ENCODE measurements at regions not wholly inside any gene's neighbourhood (a gene's known extent, or its start where the extent isn't known, plus 50 kb on each side); places are given as distances from the start of the nearest gene placed in this dataset.

- no peak overlapping the region for H2BK120ac ChIP-seq (replicated peaks; ENCODE audit: low read depth, low read length)
- H4K91ac ChIP-seq (replicated peaks; ENCODE audit: insufficient read length, low read length) = no peak overlapping the region
- no peak overlapping the region for H3K23ac ChIP-seq (ENCODE audit: insufficient read length)
- H3K79me2 ChIP-seq (ENCODE audit: control insufficient read depth in 1 of 2, insufficient read depth in 2 of 2, low read length in 2 of 2) = no peaks in the 10 kb centered on the region
- H3K4me1 ChIP-seq (replicated peaks in 1 of 4; ENCODE audit: control insufficient read depth in 3 of 4, insufficient read depth in 4 of 4, low read length in 3 of 4) = no peaks in the 10 kb centered on the region
- no peak overlapping the region for H2BK15ac ChIP-seq (ENCODE audit: low read length)
- CTCF ChIA-PET (ENCODE audit: partially characterized antibody) = no interaction called here
- H3K9ac ChIP-seq (replicated peaks in 1 of 4; ENCODE audit: extremely low read depth in 1 of 4, low read depth in 3 of 4, low read length in 3 of 4) = no peak overlapping the region
- H3K4ac ChIP-seq (replicated peaks; ENCODE audit: insufficient read length, low read depth, low read length) = no peak overlapping the region
- no peak for FAIRE-seq
- H3K14ac ChIP-seq (ENCODE audit: insufficient read length) = no peak overlapping the region
- H3K4me2 ChIP-seq (ENCODE audit: insufficient read depth in 1 of 2, low read depth in 2 of 2, low read length in 2 of 2) = no peak overlapping the region
- no peak overlapping the region for H3K27ac ChIP-seq (ENCODE audit: low read depth, low read length)
- no peak overlapping the region for H4K8ac ChIP-seq (ENCODE audit: extremely low read depth, insufficient read depth, low read length)
- no peak overlapping the region for H2BK20ac ChIP-seq (ENCODE audit: low read length)
- H3K56ac ChIP-seq (replicated peaks; ENCODE audit: insufficient read length, low read depth, low read length) = no peak overlapping the region
- H2BK5ac ChIP-seq (ENCODE audit: low read depth, low read length) = no peak overlapping the region
- 0 out of 4 replicates have a peak, but pooled peaks cover 0 to 2% of the 10 kb centered on the region in 2 experiments for H3K9me3 ChIP-seq (ENCODE audit: insufficient read depth in 2 of 2, low read depth in 1 of 2, low read length in 1 of 2)
- no peaks in the 10 kb centered on the region for H4K20me1 ChIP-seq (replicated peaks in 1 of 2; ENCODE audit: control insufficient read depth in 1 of 2, insufficient read depth in 2 of 2, low read length in 2 of 2)
- no peak overlapping the region for H3K18ac ChIP-seq (ENCODE audit: extremely low read depth, low read length)
- H3K23me2 ChIP-seq (ENCODE audit: low read depth, low read length) = no peaks in the 10 kb centered on the region; the same call in 1 of the 2 replicates
- H2BK12ac ChIP-seq (ENCODE audit: low read depth, low read length) = no peak overlapping the region
- DNase-seq (ENCODE audit: low read depth in 1 of 2, low spot score in 2 of 2) = no peak
- POLR2A ChIA-PET (ENCODE audit: partially characterized antibody) = no interaction called here
- no peaks in the 10 kb centered on the region for H3K36me3 ChIP-seq (ENCODE audit: control insufficient read depth in 2 of 4, insufficient read depth in 4 of 4, low read length in 3 of 4)
- no peak overlapping the region for H3K4me3 ChIP-seq (ENCODE audit: extremely low read depth in 1 of 4, insufficient read depth in 2 of 4, low read depth in 3 of 4, low read length in 4 of 4)
- no peaks in the 10 kb centered on the region for H3K79me1 ChIP-seq (ENCODE audit: low read depth, low read length)
- no peaks in the 10 kb centered on the region for H3K27me3 ChIP-seq (replicated peaks in 1 of 4; ENCODE audit: control insufficient read depth in 3 of 4, extremely low read depth in 1 of 4, insufficient read depth in 3 of 4, low read length in 3 of 4)
- H4K5ac ChIP-seq (ENCODE audit: insufficient read length, low read depth, low read length) = no peak overlapping the region
- 100% methylated on average over 1 of the region's 1 CpG; no CpG with 5 or more reads in 1 of the 2 experiments for WGBS, 2 experiments (ENCODE audit: extremely low coverage in 1 of 2, insufficient coverage in 1 of 2, insufficient read length in 1 of 2, insufficient replicate concordance in 2 of 2, low coverage in 1 of 2, low lambda C conversion rate in 2 of 2, missing lambda C conversion rate in 1 of 2)
- no peak overlapping the region for H2AK5ac ChIP-seq (ENCODE audit: low read depth, low read length)
- no peak overlapping the region for H2AFZ ChIP-seq (ENCODE audit: low read length)
- TF ChIP-seq CHD2 (IDR thresholded peaks at IDR 0.05; ENCODE audit: low read length) (no peak), CTBP2 (IDR thresholded peaks at IDR 0.05; ENCODE audit: borderline replicate concordance, insufficient read depth, insufficient read length, low read length) (no peak), RBBP5 (IDR thresholded peaks at IDR 0.05; ENCODE audit: borderline replicate concordance, low read depth, low read length) (no peak), BCL11A (IDR thresholded peaks at IDR 0.05; ENCODE audit: low read depth in 2 of 2, low read length in 2 of 2) (no peak), CTCF (IDR thresholded peaks at IDR 0.05; ENCODE audit: control extremely low read depth in 1 of 3, insufficient read depth in 1 of 3, low read depth in 1 of 3, low read length in 3 of 3) (no peak), SUZ12 (IDR thresholded peaks at IDR 0.05; ENCODE audit: low read length) (no peak)
These were observed 1902.2 kb upstream of the C9orf72 start for GRCh38 chr9:29475471-29475870.
